M059J (cell line): ENCODE measurements at regions not wholly inside any gene's neighbourhood (a gene's known extent, or its start where the extent isn't known, plus 50 kb on each side); places are given as distances from the start of the nearest gene placed in this dataset.
"Not testable (repeated sequence)": the region's sequence is repeated elsewhere in the genome, so short reads cannot be mapped to it uniquely, and the experiment has no call there.

Experiments used
- DNase-seq: peaks from one replicate; pipeline ENCODE4 v3.0.0-alpha.2; 2012; ENCODE audit warnings: low read depth

DNA sequence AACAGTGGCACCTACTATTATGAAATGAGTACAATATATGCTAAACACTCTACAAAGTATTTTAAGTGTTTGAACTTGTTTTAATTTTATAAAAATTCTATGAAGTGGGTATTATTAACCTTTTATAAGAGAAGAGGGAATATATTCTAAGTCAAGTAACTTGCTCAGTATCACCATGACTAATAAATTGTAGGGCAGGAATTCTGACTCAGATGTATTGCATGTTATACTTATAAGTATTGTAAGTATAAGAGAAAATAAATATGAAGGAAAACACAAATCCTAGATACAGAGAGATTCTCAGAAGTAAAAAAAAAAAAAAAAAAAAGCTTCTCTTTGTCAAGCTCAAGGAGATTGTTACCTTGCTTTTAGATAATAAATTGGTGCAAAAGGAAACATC is 893.2 kb downstream of the SLC16A7 start:
- no peak for DNase-seq

DNA sequence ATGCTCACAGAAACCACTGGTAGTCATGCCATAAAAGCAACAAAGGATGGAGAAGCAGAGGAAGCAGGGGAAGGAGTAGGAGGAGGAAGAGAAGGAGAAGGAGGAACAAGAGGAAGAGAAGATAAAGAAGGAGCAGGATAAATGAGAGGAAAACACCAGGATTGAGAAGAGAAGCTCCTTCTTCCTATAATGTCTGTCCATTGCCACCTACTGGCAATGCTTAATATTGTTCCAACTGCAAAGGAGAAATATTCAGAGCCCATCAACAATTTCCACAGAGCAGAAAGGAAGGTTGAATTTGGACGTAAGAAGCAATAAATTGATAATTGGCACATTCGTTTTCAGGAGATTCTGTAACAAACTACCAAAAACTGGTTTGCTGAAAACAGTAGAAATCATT is 898.4 kb downstream of the SLC16A7 start:
- peak; percentile 52 for DNase-seq

DNA sequence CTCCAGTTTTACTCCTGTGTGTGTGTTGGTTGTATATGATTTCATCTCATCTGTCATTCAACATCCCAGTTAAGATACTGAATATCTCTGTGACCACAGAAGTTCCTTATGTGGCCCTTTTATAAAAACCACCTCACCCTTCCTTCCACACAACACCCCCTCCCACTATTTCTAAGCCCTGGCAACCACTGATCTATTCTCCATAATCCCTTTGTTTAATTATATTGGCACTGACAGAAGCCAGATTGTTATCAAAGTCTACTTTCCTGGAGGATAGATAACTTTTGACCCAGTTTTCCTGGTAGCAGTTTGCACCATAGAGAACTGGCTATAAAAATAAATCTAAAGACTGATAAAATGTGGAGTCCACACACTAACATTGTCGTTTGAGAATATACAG is 902.8 kb downstream of the SLC16A7 start:
- DNase-seq: no peak

DNA sequence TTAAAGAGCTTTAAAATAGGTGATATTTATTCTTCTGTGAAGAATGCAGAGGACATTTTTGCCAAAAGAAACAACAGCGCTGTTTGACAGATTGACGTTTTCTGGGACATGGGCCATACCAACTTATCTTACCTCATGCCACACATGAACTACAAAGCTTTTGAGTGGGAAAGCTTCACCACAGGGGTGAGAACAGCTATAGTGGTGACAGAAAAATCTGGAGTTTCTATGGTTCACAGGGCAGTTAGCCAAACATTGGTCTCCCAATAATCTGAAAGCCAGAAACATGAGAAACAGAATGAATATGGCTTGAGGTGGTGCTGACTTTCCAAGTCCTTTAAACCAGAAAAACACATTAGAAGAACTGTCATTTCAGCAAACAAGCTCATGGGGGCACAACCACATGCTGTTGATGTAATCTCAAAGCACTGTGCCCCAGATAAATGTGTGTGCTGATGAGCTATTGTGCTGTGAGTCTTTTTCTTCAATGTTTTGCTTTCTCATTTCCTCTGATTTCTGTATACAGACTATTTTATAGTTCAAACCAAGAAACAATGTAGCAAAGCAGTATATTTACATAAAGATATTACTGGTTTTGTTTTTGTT is 905.4 kb downstream of the SLC16A7 start:
- peak; percentile 83 for DNase-seq

DNA sequence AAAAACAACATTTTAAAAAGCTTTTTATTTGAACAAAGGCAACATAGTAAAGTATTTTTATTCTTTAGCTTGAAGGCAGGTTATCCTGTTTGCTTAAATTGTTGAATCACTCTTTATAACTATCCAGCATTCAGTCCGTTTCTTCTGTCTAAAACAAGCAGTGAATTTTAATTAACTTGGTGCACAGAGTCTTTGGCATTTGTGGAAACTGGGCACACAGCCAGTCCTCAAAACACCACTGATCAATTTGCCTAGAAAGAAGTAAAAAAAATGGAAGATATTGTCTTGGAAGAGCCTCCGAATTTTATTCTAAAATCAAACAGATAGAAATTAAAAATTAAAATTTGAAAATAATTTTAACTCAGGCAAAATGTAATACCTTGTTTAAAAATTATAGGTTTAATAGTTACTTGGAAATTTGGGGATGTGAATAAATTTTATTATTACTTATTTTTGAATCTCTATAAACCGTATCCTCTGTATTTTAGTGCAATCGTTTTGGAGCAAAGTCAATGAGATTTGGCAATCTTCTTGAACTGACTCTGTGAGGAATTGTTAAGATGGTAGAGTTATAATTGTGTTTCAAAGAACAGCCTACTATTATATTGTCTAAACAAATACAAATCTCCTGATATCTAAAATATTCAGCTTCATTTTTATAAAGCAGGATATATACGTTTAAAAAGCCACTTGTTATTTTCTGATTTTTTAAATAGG is 927.0 kb downstream of the SLC16A7 start:
- peak; percentile 14 for DNase-seq

DNA sequence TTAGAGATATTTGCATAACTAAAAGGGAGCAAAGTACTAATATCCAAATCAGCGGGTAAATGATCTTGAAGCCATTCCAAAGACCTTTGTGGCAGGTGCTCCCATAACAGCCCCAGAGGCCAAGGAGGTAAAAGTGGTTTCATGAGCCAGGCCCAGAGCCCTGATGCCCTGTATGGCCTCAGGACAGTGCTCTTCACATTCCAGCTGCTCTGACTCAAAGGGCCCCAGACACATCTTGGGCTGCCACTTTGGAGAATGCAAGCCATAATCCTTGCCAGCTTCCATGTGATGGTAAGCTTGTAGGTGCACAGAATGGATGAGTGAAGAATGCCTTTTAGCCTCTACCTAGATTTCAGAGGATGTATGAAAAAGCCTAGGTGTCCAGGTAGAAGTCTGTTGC is 933.4 kb downstream of the SLC16A7 start:
- DNase-seq: peak; percentile 8

DNA sequence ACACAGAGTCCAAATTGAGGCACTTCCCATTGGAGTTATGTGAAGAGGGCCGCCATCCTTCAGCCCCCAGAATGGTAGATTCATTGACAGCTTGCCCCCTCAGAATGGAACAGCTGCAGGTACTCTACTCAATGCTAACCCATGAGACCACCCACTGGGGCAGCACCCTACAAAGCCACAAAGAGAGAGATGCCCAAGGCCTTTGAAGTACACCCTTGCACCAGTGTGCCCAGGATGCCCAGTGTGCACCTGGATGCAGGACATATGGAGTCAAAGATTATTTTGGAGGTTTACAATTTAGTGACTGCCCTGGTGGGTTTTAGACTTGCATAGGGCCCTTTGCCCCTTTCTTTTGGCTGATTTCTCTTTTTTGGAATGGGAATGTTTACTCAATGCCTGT is 933.9 kb downstream of the SLC16A7 start:
- DNase-seq: no peak

DNA sequence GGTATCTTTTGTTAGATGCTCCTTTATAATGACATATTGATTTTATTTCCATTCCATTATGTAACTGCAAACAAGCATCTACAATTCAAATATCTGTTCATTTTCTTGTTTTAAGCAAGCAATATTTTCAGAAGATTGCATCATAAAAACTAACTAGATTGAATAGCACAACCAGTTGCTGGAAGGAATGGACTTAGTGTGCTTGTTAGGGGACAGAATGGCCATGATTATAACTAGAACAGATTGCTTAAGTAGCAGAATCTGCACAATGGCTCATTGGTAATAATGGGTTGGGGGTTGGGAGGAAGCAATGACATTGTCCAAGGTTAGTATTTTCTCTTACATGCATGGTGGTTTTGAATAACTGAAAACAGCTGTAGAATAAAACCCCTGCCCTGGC is 939.5 kb downstream of the SLC16A7 start:
- DNase-seq: no peak

DNA sequence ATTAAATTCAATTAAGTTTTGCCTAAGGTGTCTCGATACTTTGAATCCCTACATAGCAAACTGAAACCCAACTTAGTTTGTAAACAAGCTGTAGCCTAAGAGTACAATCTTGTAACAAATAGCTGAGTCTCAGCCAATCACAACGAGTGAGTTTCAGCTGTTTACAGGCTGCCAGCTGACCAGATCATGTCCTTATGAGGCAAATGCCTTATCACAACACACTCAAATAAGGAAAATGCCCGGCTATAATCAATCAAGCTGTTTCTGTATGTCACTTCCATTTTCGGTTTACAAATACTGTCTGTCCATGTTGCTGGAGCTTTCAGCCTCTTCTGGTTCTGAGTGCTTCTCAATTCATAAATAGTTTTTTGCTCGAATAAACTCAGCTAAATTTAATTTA is 943.8 kb downstream of the SLC16A7 start:
- DNase-seq: peak; percentile 53

DNA sequence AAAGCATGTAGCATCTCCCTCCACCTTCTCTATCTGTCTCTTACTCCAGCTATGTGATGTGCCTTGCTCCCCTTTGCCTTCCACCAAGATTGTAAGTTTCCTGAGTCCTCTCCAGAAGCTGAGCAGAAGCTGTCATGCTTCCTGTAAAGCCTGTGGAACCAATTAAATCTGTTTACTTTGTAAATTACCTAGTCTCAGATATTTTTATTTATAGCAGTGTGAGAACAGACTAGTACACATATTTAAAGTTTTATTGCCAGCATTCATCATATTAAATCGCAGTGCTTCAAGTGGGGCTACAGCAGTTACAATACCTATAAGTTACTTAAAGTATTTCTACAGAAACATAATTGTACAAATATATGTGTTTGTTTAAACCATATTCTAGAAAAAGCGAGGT is 973.1 kb downstream of the SLC16A7 start:
- DNase-seq: no peak

DNA sequence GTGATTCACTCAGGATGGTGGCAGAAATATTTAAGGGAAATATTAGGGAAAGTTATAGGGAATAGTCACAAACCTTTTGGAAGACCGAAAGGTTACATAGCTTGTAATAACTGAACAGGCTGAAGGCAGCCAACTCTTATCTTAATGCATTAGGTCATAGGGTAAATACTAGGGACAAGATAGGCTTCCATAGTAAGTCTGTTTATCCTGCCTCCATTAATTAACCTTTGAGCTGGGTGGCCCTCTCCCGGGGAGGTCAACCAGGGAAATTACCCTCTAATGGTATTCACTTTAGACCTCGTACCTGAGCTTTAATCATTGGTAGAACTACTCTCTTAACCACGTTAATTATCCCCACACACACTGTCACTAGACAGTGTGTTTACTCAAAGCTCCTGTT is 981.8 kb downstream of the SLC16A7 start:
- DNase-seq: no peak

DNA sequence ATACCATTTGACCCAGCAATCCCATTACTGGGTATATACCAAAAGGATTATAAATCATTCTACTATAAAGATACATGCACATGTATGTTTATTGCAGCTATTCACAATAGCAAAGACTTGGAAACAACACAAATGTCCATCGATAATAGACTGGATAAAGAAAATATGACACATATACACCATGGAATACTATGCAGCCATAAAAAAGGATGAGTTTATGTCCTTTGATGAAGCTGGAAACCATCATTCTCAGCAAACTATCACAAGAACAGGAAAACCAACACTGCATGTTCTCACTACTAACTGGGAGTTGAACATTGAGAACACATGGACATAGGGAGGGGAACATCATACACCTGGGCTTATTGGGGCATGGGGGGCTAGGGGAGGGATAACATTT is 991.8 kb downstream of the SLC16A7 start:
- DNase-seq: not testable (repeated sequence)

DNA sequence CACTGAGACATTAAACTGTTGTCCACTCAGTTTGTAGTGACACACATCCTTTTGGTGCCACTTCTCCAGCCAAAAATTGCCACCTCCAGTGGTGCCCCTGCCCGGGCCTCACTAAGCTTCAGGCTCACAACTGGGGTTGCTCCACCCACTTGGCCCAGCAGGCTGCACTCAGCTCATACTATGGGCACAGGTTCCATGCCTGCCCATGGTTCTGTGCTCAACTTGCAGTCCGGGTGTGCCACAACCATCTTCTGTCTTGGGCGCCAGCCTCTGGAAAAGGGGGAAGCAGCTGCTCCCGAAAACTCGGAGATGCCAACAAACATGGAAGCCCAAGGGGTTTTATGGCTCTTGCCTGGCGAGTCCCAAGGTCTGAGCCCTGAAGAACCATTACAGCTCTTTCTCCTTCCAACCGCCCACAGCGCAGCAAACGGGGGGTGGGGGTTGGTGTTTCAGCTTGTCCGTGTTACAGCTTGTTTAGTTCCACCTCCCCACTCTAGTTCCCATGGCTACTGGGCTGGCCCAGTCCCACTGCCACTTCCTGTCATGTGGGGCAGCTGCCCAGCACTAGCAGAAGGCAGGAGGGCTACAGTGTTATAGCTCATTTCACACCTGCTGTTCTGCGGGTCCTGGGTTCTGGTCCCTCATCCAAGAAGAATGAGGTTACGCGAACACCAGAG is 998.3 kb downstream of the SLC16A7 start:
- DNase-seq: peak; percentile 5

DNA sequence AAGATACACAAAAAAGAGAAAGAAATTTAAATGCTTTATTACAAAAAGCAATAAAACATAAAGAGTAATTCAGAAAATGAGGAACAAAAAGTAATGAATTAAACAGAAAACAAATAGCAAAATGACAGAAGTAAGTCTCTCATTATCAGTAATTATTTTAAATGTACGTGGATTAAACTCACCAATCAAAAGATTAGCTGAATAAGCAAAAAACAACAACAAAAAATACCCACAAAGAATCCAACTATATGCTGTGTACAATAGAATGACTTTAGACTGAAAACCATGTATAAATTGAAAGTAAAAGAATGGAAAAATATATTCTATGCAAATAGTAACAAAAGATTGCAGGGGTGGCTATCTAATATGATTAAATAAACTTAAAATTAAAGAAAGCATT is 1006.8 kb downstream of the SLC16A7 start:
- DNase-seq: no peak

DNA sequence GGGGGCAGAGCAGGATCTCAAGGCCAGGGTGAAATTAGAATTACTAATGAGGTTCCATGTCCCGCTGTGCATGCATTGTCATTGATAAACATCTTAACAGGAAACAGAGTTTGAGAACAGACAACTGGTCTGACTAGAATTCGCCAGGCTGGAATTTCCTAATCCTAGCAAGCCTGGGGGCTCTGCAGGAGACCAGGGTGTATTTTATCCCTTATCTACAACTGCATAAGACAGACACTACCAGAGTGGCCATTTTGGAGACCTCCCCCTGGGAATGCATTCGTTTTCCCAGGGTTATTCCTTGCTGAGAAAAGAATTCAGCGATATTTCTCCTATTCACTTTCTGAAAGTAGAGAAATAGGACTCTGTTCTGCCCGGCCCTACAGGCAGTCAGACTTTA is 1007.6 kb downstream of the SLC16A7 start:
- DNase-seq: not testable (repeated sequence)

DNA sequence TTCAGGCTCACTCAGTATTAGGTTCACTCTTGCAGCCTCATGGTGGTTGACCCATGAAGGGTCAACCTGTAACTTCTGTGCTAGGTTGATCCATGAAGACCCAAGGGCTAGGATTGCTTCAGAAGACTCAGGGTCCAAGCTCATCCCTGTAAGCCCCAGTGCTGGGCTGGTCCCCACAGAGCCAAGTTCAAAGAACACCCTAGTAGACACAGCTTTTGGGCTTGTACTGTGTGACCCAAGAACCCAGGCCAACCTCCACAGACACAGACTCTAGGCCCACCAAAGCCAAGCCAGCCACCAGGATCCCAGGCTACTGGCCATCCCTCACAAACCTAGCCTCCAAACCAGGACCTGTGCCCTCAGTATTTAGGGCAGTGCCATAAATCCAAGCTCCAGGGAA is 1020.6 kb downstream of the SLC16A7 start:
- DNase-seq: no peak

DNA sequence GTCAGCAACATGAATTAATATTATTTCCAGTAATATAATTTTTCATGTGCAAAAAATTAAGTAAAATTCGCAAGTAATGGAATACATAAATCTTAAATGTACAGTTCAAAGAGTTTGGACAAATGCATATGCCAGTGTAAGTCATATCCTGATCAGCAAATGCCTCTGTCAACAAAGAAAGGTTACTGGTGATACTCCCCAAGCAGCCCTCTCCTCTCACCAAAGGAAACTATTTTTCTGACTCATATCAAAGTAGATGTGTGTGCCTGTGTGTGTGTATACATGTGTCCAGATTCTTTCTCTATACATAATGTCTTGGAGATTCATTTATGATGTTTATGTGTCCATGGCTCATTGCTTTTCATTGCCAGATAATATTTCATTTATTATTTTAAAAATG is 1035.0 kb downstream of the SLC16A7 start:
- no peak for DNase-seq

DNA sequence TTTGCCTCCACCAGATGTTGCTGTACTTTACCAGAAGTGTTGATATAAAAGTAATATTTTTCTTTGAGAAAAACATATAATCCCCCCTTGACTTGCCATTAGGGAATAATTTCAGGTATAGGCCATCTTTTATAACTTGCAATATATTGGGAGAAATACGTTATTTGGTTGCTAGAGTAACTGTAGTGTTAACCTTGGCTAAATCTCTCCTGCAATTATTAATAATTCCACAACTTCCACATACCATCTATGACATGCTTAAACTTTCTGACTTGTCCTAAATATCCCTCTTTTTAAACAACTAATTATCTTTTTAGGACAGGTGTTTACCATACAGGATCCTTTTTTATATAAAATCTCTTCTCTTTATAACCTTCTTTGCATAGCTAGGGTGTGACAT is 1048.2 kb downstream of the SLC16A7 start:
- DNase-seq: no peak

DNA sequence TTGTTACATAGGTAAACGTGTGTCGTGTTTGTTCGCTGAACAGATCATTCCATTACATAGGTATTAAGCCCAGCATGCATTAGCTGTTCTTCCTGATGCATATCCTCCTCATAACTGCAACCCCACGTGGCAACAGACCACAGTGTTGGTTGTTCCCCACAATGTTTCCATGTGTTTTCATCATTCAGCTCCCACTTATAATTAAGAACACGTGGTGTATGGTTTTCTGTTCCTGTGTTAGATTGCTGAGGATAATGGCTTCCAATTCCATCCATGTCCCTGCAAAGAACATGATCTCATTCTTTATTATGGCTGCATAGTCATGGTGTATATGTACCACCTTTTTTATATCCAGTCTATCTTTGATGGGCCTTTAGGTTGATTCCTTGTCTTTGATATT is 1071.1 kb downstream of the SLC16A7 start:
- no peak for DNase-seq

DNA sequence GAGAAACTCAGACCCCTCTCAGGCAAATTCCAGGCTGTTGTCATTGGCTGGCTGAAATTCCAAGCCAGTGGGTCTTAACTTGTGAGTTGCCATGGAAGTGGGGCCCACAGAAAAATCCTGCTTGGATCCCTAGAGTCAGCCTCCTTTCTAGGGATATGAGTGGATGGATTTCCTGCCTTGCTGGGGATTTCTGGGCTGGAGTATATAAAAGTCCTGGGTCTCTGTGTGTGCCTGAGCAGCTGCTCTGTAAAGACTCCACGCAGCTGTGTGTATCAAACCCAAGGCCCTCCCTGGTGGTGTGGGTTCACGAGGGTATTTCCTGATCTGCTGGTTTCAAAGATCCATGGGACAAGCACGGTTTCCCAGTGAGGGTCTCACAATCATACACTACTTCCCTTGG is 1077.1 kb downstream of the SLC16A7 start:
- DNase-seq: no peak

DNA sequence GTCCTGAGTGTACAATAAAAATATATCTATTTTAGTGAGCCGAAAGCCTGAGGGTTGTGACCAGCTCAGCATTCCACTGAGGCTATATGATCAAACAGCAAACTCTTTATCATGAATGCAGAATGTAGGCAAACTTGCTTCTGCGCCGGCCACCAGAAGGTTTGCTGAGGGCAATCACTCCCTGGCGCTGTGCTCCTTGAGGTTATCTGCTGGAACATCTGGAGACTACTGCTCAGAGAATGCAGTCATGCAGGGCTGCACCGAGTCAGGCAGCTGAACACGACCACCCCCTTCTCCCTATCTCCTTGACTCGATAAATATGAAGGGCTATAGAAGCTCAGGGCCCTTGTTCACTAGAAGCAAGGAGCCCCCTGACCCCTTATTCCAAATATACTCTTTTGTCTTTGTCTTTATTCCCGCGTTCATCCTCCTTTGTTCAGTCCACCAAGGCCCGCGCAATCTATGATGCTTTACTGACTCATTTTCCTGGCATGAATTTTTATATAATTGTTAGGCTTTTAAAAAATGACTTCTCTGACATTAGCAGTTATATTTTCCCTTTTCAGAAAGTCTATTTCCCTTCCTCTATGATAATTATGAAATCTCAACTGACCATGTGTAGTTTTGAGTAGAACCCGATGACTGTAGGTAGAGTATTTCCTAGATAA is 1089.3 kb downstream of the SLC16A7 start:
- DNase-seq: no peak

DNA sequence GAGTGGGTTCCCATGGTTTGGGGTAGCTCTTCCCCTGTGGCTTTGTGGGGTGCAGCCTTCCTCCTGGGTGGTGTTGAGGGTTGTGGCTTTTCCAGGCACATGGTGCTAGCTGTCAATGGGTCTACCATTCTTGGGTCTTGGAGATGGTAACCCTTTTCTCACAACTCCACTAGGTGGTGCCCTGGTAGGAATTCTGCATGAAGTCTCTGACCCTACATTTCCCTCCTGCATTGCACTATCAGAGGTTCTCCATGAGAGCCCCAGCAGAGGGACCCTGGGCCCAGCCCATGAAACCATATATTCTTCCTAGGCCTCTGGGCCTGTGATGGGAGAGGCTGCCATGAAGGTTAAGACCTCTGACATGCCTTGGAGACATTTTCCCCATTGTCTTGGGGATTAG is 1093.3 kb downstream of the SLC16A7 start:
- no peak for DNase-seq
